SK-N-MC (cell line): ENCODE measurements at regions not wholly inside any gene's neighbourhood (a gene's known extent, or its start where the extent isn't known, plus 50 kb on each side); places are given as distances from the start of the nearest gene placed in this dataset.

Experiments
- EZH2 ChIP-seq: fragments of 200-600 bp; sonication (generic); IDR thresholded peaks from one replicate; pipeline ENCODE4 v1.6.1; 2017; ENCODE audit warnings: antibody characterized with exemption
- POLR2AphosphoS5 ChIP-seq: IDR thresholded peaks from 2 replicates; pipeline ENCODE4 v1.6.1; 2012; ENCODE audit warnings: mild to moderate bottlenecking, low read depth, low read length, borderline replicate concordance

DNA sequence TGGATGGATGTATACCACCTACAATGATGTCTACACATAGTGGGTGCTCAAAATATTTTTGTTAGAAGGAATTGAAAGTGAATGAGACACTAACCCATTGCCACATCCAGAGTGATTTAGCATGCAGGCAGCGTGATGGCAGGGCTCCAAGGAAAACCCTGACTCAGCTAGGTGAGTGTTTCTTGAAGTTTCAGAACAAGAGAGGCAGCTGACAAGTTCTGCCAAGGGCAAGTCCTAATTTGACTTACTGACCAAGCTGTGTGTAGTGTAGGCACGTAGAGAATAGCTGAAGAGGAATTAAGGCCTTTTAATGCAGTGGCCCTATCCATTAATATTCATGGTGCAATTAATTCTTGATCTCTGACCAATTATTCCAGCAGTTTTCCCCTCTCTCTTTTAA, 107.8 kb upstream of the ATP10B start:
- TF ChIP-seq EZH2 (no peak), POLR2AphosphoS5 (no peak)
